ENCODE measurements at regions not wholly inside any gene's neighbourhood (a gene's known extent, or its start where the extent isn't known, plus 50 kb on each side); places are given as distances from the start of the nearest gene placed in this dataset.

- no peaks in the 10 kb centered on the region for H3K79me2 ChIP-seq (ENCODE audit: insufficient read depth, low read depth)
- no peaks in the 10 kb centered on the region for H3K4me1 ChIP-seq (ENCODE audit: low read depth, poor library complexity, severe bottlenecking)
- no peak for TF ChIP-seq CTCF (conservative IDR thresholded peaks at IDR 0.05; ENCODE audit: low read depth, low read length)
- no peaks in the 10 kb centered on the region for H3K27me3 ChIP-seq (ENCODE audit: insufficient read depth, low read depth)
- H2AFZ ChIP-seq (ENCODE audit: low read depth) = no peak overlapping the region
- no peak overlapping the region for H3K4me2 ChIP-seq
- no peak overlapping the region for H3K4me3 ChIP-seq (IDR thresholded peaks at IDR 0.05; ENCODE audit: insufficient read depth, low read depth, low read length)
- H3K9ac ChIP-seq = no peak overlapping the region
- H3K27ac ChIP-seq = no peak overlapping the region
- no peaks in the 10 kb centered on the region for H3K36me3 ChIP-seq (ENCODE audit: insufficient read depth)
- H4K20me1 ChIP-seq (ENCODE audit: insufficient read depth) = no peaks in the 10 kb centered on the region
These were observed 116.1 kb upstream of the DNAJC19 start for GRCh38 chr3:181105646-181106045.

GRCh38 chr3:181103605-181104004 lies 114.1 kb upstream of the DNAJC19 start:
- Histone ChIP-seq H3K27me3 (ENCODE audit: insufficient read depth, low read depth) (no peaks in the 10 kb centered on the region), H3K79me2 (ENCODE audit: insufficient read depth, low read depth) (no peaks in the 10 kb centered on the region), H3K4me2 (no peak overlapping the region), H3K4me1 (ENCODE audit: low read depth, poor library complexity, severe bottlenecking) (no peaks in the 10 kb centered on the region), H2AFZ (ENCODE audit: low read depth) (no peak overlapping the region), H4K20me1 (ENCODE audit: insufficient read depth) (no peaks in the 10 kb centered on the region), H3K4me3 (IDR thresholded peaks at IDR 0.05; ENCODE audit: insufficient read depth, low read depth, low read length) (no peak overlapping the region), H3K27ac (no peak overlapping the region), H3K36me3 (ENCODE audit: insufficient read depth) (no peaks in the 10 kb centered on the region), H3K9ac (no peak overlapping the region)
- TF ChIP-seq CTCF (conservative IDR thresholded peaks at IDR 0.05; ENCODE audit: low read depth, low read length) = peak; percentile 65; the same call in 1 of the 2 replicates

DNA sequence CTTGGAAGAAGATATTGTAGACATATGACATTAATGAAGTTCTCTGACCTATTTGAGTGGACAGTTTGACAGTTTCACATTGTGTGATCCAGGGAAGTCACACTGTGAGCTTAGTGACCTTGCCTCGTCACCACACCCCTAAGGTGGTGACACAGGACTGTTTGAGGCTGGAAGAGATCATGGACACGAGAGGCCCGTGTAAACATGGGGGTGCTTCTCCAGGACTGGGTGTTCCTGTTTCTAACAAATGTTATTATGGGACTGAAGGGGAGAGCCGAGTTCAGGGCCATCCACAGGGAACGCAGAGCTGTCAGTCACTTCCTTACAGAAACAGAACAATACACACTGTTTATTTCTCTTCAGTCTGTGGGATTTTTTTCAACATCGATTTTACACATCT lies 96.5 kb upstream of the DNAJC19 start:
- Histone ChIP-seq H4K20me1 (ENCODE audit: insufficient read depth) (no peaks in the 10 kb centered on the region), H3K9ac (no peak overlapping the region), H3K36me3 (ENCODE audit: insufficient read depth) (no peaks in the 10 kb centered on the region), H3K79me2 (ENCODE audit: insufficient read depth, low read depth) (no peaks in the 10 kb centered on the region), H3K4me2 (no peak overlapping the region), H3K27me3 (ENCODE audit: insufficient read depth, low read depth) (no peaks in the 10 kb centered on the region), H2AFZ (ENCODE audit: low read depth) (no peak overlapping the region), H3K27ac (no peak overlapping the region), H3K4me3 (IDR thresholded peaks at IDR 0.05; ENCODE audit: insufficient read depth, low read depth, low read length) (no peak overlapping the region), H3K4me1 (ENCODE audit: low read depth, poor library complexity, severe bottlenecking) (no peaks in the 10 kb centered on the region)
- TF ChIP-seq CTCF (conservative IDR thresholded peaks at IDR 0.05; ENCODE audit: low read depth, low read length) = no peak

DNA sequence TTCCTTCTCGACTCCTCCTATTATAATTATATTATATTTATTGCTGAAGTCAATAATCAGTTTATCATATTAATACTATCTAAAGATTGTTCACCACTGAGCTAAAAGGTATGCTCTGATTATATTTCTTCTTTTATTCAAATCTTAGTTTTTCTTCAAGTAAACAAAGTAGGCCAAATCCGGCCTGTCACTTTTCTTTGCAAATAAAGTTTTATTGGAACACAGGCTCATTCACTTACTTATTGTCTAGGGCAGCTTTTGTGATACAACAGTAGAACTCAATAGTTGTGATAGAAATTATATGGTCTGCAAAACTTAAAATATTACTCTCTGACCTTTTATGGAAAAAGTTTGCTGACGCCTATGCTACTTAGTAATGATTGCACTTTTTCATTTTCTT lies 92.4 kb upstream of the DNAJC19 start:
- no peak for TF ChIP-seq CTCF (conservative IDR thresholded peaks at IDR 0.05; ENCODE audit: low read depth, low read length)
- H3K9ac ChIP-seq = no peak overlapping the region
- no peaks in the 10 kb centered on the region for H3K79me2 ChIP-seq (ENCODE audit: insufficient read depth, low read depth)
- no peak overlapping the region for H3K4me3 ChIP-seq (IDR thresholded peaks at IDR 0.05; ENCODE audit: insufficient read depth, low read depth, low read length)
- H3K4me2 ChIP-seq = no peak overlapping the region
- no peaks in the 10 kb centered on the region for H3K27me3 ChIP-seq (ENCODE audit: insufficient read depth, low read depth)
- no peaks in the 10 kb centered on the region for H4K20me1 ChIP-seq (ENCODE audit: insufficient read depth)
- H3K4me1 ChIP-seq (ENCODE audit: low read depth, poor library complexity, severe bottlenecking) = no peaks in the 10 kb centered on the region
- H3K36me3 ChIP-seq (ENCODE audit: insufficient read depth) = no peaks in the 10 kb centered on the region
- no peak overlapping the region for H2AFZ ChIP-seq (ENCODE audit: low read depth)
- no peak overlapping the region for H3K27ac ChIP-seq

GRCh38 chr3:181076558-181076957 lies 87.0 kb upstream of the DNAJC19 start:
- no peaks in the 10 kb centered on the region for H3K4me1 ChIP-seq (ENCODE audit: low read depth, poor library complexity, severe bottlenecking)
- TF ChIP-seq CTCF (conservative IDR thresholded peaks at IDR 0.05; ENCODE audit: low read depth, low read length) = no peak
- H3K36me3 ChIP-seq (ENCODE audit: insufficient read depth) = no peaks in the 10 kb centered on the region
- no peak overlapping the region for H2AFZ ChIP-seq (ENCODE audit: low read depth)
- H3K27me3 ChIP-seq (ENCODE audit: insufficient read depth, low read depth) = no peaks in the 10 kb centered on the region
- no peak overlapping the region for H3K9ac ChIP-seq
- no peaks in the 10 kb centered on the region for H3K79me2 ChIP-seq (ENCODE audit: insufficient read depth, low read depth)
- H4K20me1 ChIP-seq (ENCODE audit: insufficient read depth) = no peaks in the 10 kb centered on the region
- H3K4me3 ChIP-seq (IDR thresholded peaks at IDR 0.05; ENCODE audit: insufficient read depth, low read depth, low read length) = no peak overlapping the region
- no peak overlapping the region for H3K4me2 ChIP-seq
- no peak overlapping the region for H3K27ac ChIP-seq
